Epithelial cell of esophagus (primary cell): ENCODE measurements at regions not wholly inside any gene's neighbourhood (a gene's known extent, or its start where the extent isn't known, plus 50 kb on each side); places are given as distances from the start of the nearest gene placed in this dataset.

Experiments used
- DNase-seq: peaks from one replicate; pipeline ENCODE4 v3.0.0; 2010; ENCODE audit warnings: low read depth
- H3K4me3 ChIP-seq: 2 replicates; pipeline ENCODE4 v1.5.1; 2011; ENCODE audit warnings: mild to moderate bottlenecking, low read length, control low read depth
- TF ChIP-seq, protein P1 (sequence below): IDR thresholded peaks from 2 replicates; pipeline ENCODE4 v1.5.1; 2011; ENCODE audit warnings: low read depth, mild to moderate bottlenecking, low read length, control low read depth, inconsistent platforms; ENCODE audit not compliant: insufficient read depth; ENCODE audit errors: missing control alignments

DNA sequence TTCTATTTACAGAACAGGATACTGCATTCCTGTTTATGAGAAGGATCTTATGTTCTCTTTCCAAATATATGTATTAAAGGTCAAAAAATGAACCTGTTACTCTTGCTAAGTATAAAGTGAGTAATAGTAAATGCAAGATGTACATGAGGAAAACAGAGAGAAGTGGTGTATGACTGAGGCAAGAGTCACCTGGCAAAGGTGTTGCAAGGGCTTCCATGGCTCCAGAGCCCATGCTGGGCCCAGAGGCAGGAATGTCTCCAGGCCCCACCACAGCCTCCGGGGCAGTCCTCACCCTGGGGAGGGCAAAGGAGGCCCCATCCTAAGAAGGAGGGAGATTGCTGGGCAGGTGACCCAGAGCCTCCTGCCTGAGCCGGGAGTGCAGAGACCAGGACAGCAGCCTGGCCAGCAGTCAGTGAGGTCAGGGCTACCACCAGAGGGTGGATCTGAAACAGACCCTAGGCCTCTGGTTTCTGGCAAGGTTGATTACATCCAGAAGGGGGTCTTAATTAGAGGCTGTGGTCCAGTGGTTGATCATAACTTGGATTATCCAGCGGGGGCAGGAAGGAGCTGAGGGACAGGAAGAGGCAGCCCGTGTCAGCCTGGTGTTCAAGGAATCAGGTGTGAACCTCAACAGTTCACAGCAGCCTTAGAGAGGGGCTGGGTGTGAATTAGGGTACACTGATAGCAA is 57.3 kb upstream of the CPLX2 start:
- DNase-seq = peak; percentile 9
- no peak overlapping the region for H3K4me3 ChIP-seq
- TF ChIP-seq, protein P1, sequence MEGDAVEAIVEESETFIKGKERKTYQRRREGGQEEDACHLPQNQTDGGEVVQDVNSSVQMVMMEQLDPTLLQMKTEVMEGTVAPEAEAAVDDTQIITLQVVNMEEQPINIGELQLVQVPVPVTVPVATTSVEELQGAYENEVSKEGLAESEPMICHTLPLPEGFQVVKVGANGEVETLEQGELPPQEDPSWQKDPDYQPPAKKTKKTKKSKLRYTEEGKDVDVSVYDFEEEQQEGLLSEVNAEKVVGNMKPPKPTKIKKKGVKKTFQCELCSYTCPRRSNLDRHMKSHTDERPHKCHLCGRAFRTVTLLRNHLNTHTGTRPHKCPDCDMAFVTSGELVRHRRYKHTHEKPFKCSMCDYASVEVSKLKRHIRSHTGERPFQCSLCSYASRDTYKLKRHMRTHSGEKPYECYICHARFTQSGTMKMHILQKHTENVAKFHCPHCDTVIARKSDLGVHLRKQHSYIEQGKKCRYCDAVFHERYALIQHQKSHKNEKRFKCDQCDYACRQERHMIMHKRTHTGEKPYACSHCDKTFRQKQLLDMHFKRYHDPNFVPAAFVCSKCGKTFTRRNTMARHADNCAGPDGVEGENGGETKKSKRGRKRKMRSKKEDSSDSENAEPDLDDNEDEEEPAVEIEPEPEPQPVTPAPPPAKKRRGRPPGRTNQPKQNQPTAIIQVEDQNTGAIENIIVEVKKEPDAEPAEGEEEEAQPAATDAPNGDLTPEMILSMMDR = no peak

DNA sequence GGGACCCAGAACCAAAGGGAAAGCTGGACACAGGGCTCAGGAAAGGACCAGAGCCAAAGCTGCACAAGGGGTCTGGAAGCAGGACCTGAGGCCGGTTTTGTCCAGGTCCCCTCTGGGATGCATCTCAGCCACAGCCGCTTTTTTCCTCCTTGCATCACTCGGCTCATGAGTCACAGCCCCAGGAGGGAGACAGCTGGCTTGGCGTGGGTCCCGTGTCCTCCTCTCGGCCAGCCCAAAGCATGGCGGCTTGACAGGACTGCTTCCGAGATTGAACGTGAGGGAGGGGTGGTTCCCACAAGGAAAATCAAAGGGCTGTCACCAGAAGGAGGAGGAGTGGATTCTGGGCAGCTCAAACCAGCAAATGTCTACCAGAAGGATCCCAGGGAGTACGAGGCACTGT is 56.7 kb upstream of the CPLX2 start:
- H3K4me3 ChIP-seq = no peak overlapping the region
- peak; percentile 17 for DNase-seq
- TF ChIP-seq, protein P1 = no peak

DNA sequence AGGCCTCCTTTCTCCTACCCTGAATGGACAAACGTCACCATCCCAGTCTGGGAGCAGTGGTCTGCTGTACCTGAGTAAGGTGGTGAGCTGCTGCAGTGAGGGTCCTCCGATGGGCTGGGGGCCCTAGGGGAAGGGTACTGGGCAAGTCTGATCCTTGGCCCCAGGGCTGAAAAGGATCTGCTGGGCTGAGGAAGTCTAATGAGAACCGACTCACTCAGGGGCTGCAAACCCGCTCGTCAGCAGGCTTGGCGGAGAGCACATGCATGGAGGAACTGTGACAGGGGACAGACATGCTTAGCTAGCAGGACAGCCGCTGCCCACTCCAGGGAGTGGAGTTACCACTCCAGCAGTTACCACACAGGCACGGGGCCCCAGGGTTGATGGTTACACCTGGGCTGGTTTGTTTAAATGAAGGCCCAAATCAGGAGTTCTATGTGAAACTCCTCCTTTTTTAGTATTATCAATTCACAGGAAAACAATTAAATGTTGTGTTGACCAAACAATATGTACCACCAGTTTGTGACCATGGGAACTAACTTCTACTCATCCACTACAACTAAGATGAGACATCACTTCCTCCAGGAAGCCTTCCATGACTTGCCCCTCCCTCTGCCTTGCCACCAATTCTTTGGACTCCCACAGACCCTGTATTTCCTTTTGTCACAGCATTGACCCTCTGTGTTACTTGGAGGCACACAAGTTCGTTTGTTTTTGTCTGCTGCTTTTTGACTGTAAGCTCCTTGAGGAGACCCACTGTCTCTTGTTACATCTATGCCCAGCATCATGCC is 56.1 kb upstream of the CPLX2 start:
- TF ChIP-seq, protein P1 = no peak
- H3K4me3 ChIP-seq = no peak overlapping the region
- no peak for DNase-seq

DNA sequence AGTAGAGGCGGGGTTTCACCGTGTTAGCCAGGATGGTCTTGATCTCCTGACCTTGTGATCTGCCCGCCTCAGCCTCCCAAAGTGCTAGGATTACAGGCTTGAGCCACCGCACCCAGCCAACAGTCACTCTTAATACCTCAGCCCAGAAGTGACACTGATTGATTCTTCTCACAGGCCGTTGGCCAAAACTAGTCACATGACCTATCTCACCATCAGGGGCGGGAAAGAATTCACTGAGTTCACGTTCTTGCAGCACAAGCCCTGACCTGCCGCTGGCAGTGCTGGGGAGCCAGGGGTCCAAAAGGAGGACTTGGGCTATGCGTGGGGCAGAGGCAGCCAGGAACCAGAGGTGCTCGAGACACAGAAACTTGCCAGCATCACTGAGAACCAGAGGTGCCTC is 55.0 kb upstream of the CPLX2 start:
- TF ChIP-seq, protein P1 = no peak
- H3K4me3 ChIP-seq = no peak overlapping the region
- DNase-seq = no peak

DNA sequence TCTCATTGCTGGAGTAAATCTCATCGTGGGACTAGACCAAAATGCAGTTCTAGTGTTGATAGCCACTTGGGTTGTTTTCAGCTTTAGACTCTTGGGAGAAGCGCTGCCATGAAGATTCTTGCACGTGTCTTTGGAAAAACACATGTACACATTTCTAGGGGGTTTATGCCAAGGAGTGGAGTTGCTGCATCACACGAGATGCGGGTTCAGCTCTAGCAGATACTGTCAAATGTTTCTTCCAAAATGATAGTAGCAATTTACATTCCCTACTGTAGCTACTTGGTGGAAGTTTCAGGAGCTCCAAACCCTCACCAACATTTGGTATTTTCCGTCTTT is 52.3 kb upstream of the CPLX2 start:
- DNase-seq = no peak

DNA sequence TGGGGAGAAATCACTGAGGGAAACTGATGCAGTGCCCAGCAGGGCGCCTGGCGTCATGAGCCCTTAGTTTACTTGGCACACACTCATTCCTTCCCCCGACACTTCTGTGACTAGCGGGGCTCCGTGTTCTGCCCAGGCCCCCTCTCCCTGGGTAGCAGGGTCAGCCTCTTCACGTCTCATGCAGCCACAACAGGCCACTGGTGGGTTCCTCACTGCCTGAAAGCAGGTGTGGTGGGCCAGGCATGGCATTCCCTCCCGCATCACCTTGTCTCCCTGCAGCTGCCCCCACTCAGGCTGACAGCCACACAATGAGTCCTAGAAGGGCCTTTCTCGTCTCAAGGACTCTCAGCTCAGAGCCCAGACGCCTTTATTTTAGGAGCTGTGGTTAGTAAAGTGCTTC is 51.1 kb upstream of the CPLX2 start:
- TF ChIP-seq, protein P1 = no peak
- no peak overlapping the region for H3K4me3 ChIP-seq
- DNase-seq = no peak

More for the DNA sequence above, 52.3 kb upstream of the CPLX2 start:
- TF ChIP-seq, protein P1 = no peak
- H3K4me3 ChIP-seq = no peak overlapping the region
